ENCODE measurements at regions not wholly inside any gene's neighbourhood (a gene's known extent, or its start where the extent isn't known, plus 50 kb on each side); places are given as distances from the start of the nearest gene placed in this dataset.

- TF ChIP-seq SIN3A (IDR thresholded peaks at IDR 0.05; ENCODE audit: low read depth, low read length) (no peak), CTCF (IDR thresholded peaks at IDR 0.05 in 2 of 3, conservative IDR thresholded peaks at IDR 0.05 in 1 of 3; ENCODE audit: control insufficient read depth in 2 of 3, extremely low read depth in 1 of 3, insufficient read depth in 1 of 3, low read depth in 3 of 3, low read length in 3 of 3) (no peak), RAD21 (IDR thresholded peaks at IDR 0.05; ENCODE audit: insufficient read depth, low read depth, low read length) (no peak), REST (IDR thresholded peaks at IDR 0.05; ENCODE audit: low read depth, low read length) (no peak), POLR2AphosphoS2 (IDR thresholded peaks at IDR 0.05; ENCODE audit: low read depth, low read length) (no peak), USF2 (IDR thresholded peaks at IDR 0.05; ENCODE audit: borderline replicate concordance, low read depth, low read length) (no peak), MXI1 (IDR thresholded peaks at IDR 0.05; ENCODE audit: low read depth, low read length) (no peak), LARP7 (IDR thresholded peaks at IDR 0.05) (no peak), ZNF24 (IDR thresholded peaks at IDR 0.05) (no peak)
These were observed 274.3 kb downstream of the SEMA3D start for GRCh38 chr7:84912537-84912936.

All from GM12878 (cell line).